Activated CD4-positive, CD25-positive, alpha-beta regulatory T cell (primary cell): ENCODE measurements at regions not wholly inside any gene's neighbourhood (a gene's known extent, or its start where the extent isn't known, plus 50 kb on each side); places are given as distances from the start of the nearest gene placed in this dataset.

Experiments used
- DNase-seq, 4 experiments: peaks; one replicate each; lab custom pipeline; 2025; lab: John Stamatoyannopoulos, UW

- no peak for DNase-seq
Measured at GRCh38 chr4:4772534-4772933, 86.9 kb upstream of the MSX1 start.

GRCh38 chr4:4771160-4771559, 88.3 kb upstream of the MSX1 start:
- DNase-seq: no peak

GRCh38 chr4:4770610-4771009, 88.9 kb upstream of the MSX1 start:
- DNase-seq: no peak

- no peak for DNase-seq
Measured at GRCh38 chr4:4766564-4766963, 92.9 kb upstream of the MSX1 start.

- no peak for DNase-seq
Measured at GRCh38 chr4:4765811-4766210, 93.7 kb upstream of the MSX1 start.

GRCh38 chr4:4764558-4764905, 94.9 kb upstream of the MSX1 start:
- DNase-seq: no peak

GRCh38 chr4:4763822-4764557, 95.5 kb upstream of the MSX1 start:
- DNase-seq: no peak

GRCh38 chr4:4762909-4763821, 96.3 kb upstream of the MSX1 start:
- peak in 2 of 4 experiments; percentile 11 to 15 for DNase-seq

- DNase-seq: no peak
Measured at GRCh38 chr4:4762300-4762699, 97.2 kb upstream of the MSX1 start.

- no peak for DNase-seq
Measured at GRCh38 chr4:4761128-4761982, 98.1 kb upstream of the MSX1 start.

- no peak for DNase-seq
Measured at GRCh38 chr4:4759883-4760282, 99.6 kb upstream of the MSX1 start.

GRCh38 chr4:4759232-4759631, 100.2 kb upstream of the MSX1 start:
- no peak for DNase-seq

GRCh38 chr4:4758681-4759080, 100.8 kb upstream of the MSX1 start:
- DNase-seq: no peak

GRCh38 chr4:4755306-4755705, 104.2 kb upstream of the MSX1 start:
- DNase-seq: no peak

- no peak for DNase-seq
Measured at GRCh38 chr4:4754641-4755040, 104.8 kb upstream of the MSX1 start.

GRCh38 chr4:4753643-4754042, 105.8 kb upstream of the MSX1 start:
- DNase-seq: no peak

GRCh38 chr4:4752576-4753401, 106.7 kb upstream of the MSX1 start:
- no peak for DNase-seq

- no peak for DNase-seq
Measured at GRCh38 chr4:4752025-4752424, 107.4 kb upstream of the MSX1 start.

GRCh38 chr4:4750187-4750586, 109.3 kb upstream of the MSX1 start:
- DNase-seq: no peak

- DNase-seq: no peak
Measured at GRCh38 chr4:4749137-4749536, 110.3 kb upstream of the MSX1 start.

GRCh38 chr4:4746444-4746843, 113.0 kb upstream of the MSX1 start:
- DNase-seq: no peak

- DNase-seq: no peak
Measured at GRCh38 chr4:4740071-4740470, 119.4 kb upstream of the MSX1 start.
